HK-2 (cell line): ENCODE measurements at regions not wholly inside any gene's neighbourhood (a gene's known extent, or its start where the extent isn't known, plus 50 kb on each side); places are given as distances from the start of the nearest gene placed in this dataset.
A peak's percentile ranks its signal among the peaks of the same experiment; 100 is the strongest.
"Not testable (repeated sequence)": the region's sequence is repeated elsewhere in the genome, so short reads cannot be mapped to it uniquely, and the experiment has no call there.

Experiments used
- DNase-seq: peaks from one replicate; pipeline ENCODE4 v3.0.0-alpha.2; 2018; ENCODE audit not compliant: unreplicated experiment

GRCh38 chr9:102506406-102506805 is 488.7 kb upstream of the CYLC2 start:
- DNase-seq, result no peak

GRCh38 chr9:102499468-102499867 is 495.7 kb upstream of the CYLC2 start:
- DNase-seq, result no peak

- no peak for DNase-seq
These were observed 497.4 kb upstream of the CYLC2 start for GRCh38 chr9:102497709-102498108.

- not testable (repeated sequence) for DNase-seq
These were observed 508.2 kb upstream of the CYLC2 start for GRCh38 chr9:102486976-102487375.

- no peak for DNase-seq
These were observed 511.5 kb upstream of the CYLC2 start for GRCh38 chr9:102483651-102484050.

GRCh38 chr9:102482776-102483175 is 512.4 kb upstream of the CYLC2 start:
- DNase-seq, result no peak

GRCh38 chr9:102479191-102479590 is 515.9 kb upstream of the CYLC2 start:
- DNase-seq, result no peak

GRCh38 chr9:102474357-102474756 is 520.8 kb upstream of the CYLC2 start:
- DNase-seq, result no peak

GRCh38 chr9:102469430-102469829 is 525.7 kb upstream of the CYLC2 start:
- DNase-seq, result not testable (repeated sequence)

- peak; percentile 3 for DNase-seq
These were observed 533.8 kb upstream of the CYLC2 start for GRCh38 chr9:102461156-102461819.

- DNase-seq, result no peak
These were observed 535.3 kb upstream of the CYLC2 start for GRCh38 chr9:102459828-102460227.

- no peak for DNase-seq
These were observed 538.6 kb upstream of the CYLC2 start for GRCh38 chr9:102456562-102456961.

- DNase-seq, result no peak
These were observed 549.2 kb upstream of the CYLC2 start for GRCh38 chr9:102445906-102446305.

- DNase-seq, result no peak
These were observed 549.9 kb upstream of the CYLC2 start for GRCh38 chr9:102445181-102445747.

GRCh38 chr9:102439583-102439982 is 555.5 kb upstream of the CYLC2 start:
- DNase-seq, result no peak

- DNase-seq, result not testable (repeated sequence)
These were observed 558.5 kb upstream of the CYLC2 start for GRCh38 chr9:102436599-102436998.

GRCh38 chr9:102435427-102435826 is 559.7 kb upstream of the CYLC2 start:
- DNase-seq, result no peak

GRCh38 chr9:102434545-102434944 is 560.6 kb upstream of the CYLC2 start:
- no peak for DNase-seq

GRCh38 chr9:102428305-102428704 is 566.8 kb upstream of the CYLC2 start:
- DNase-seq, result no peak

- not testable (repeated sequence) for DNase-seq
These were observed 578.9 kb upstream of the CYLC2 start for GRCh38 chr9:102416251-102416650.

GRCh38 chr9:102405218-102405867 is 589.8 kb upstream of the CYLC2 start:
- DNase-seq, result no peak

GRCh38 chr9:102403514-102403913 is 591.6 kb upstream of the CYLC2 start:
- DNase-seq, result no peak

- no peak for DNase-seq
These were observed 596.9 kb upstream of the CYLC2 start for GRCh38 chr9:102398205-102398604.
